Stomach (tissue), 4 donors: ENCODE measurements at regions not wholly inside any gene's neighbourhood (a gene's known extent, or its start where the extent isn't known, plus 50 kb on each side); places are given as distances from the start of the nearest gene placed in this dataset.

ENCODE experiments used
- CTCF ChIP-seq, 7 experiments: fragments of 450-650 bp in 4 of 7; fragments of 200-600 bp in 3 of 7; sonication (generic) in 3 of 7; IDR thresholded peaks; one replicate each; pipeline ENCODE4 v1.5.1; 2016 to 2019; ENCODE audit warnings: antibody characterized with exemption in 7 of 7, control low read depth in 2 of 7, mild to moderate bottlenecking in 1 of 7
- POLR2A ChIP-seq, 4 donors: fragments of 450-650 bp; IDR thresholded peaks; one replicate each; pipeline ENCODE4 v1.6.1; 2016; ENCODE audit warnings: antibody characterized with exemption in 4 of 4, control low read depth in 2 of 4, mild to moderate bottlenecking in 1 of 4, moderate library complexity in 1 of 4
- POLR2AphosphoS5 ChIP-seq, 3 donors: sonication (generic); formaldehyde crosslinking; IDR thresholded peaks; one replicate each; pipeline ENCODE4 v1.6.1; 2016; ENCODE audit warnings: antibody characterized with exemption in 3 of 3

DNA sequence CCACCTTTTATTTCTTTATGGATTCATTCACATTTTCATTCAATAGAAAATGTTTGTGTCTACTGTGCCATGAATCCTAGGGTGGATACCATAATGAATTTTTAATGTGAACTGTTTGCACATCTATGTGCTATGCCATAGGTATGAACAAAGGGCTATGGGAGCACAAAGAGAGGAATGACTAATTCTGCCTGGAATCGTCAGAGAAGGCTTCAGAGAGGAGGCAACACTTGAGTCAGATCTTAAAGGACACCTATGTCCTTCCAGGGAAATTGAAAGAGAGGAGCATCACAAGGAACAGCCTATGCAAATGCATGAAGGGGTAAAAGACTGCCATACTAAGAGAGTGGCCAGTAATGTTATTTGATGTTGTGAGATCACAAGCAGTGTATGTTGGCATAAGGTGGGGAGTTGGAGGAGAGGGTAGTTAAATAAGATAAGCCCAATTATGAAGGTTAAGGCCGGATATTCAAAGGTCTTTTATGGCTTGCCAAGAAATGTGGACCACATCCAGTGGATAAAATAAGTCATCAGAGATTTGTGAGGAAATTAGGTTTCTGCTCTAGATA, 246.7 kb downstream of the GRIN2B start:
- TF ChIP-seq CTCF (IDR thresholded peaks at IDR 0.05) (no peak), POLR2A (IDR thresholded peaks at IDR 0.05) (no peak), POLR2AphosphoS5 (IDR thresholded peaks at IDR 0.05) (no peak)
